Transverse colon (tissue), 4 donors: ENCODE measurements at regions not wholly inside any gene's neighbourhood (a gene's known extent, or its start where the extent isn't known, plus 50 kb on each side); places are given as distances from the start of the nearest gene placed in this dataset.
A peak's percentile ranks its signal among the peaks of the same experiment; 100 is the strongest.
"Not testable (repeated sequence)": the region's sequence is repeated elsewhere in the genome, so short reads cannot be mapped to it uniquely, and the experiment has no call there.

ENCODE experiments used
- DNase-seq: peaks from one replicate; pipeline ENCODE4 v3.0.0-alpha.2; 2019
- H3K27ac ChIP-seq, 4 donors: fragments of 200-600 bp; sonication (generic); 2 replicates each; pipeline ENCODE4 v1.5.1; 2016 to 2018; ENCODE audit warnings: inconsistent platforms in 4 of 4
- H3K27me3 ChIP-seq: fragments of 200-600 bp; sonication (generic); 2 replicates; pipeline ENCODE4 v1.5.1; 2017; ENCODE audit warnings: inconsistent platforms
- H3K36me3 ChIP-seq, 4 donors: fragments of 200-600 bp; sonication (generic); 2 replicates each; pipeline ENCODE4 v1.5.1; 2017 to 2019; ENCODE audit warnings: inconsistent platforms in 4 of 4
- H3K4me1 ChIP-seq, 4 donors: fragments of 200-600 bp; sonication (generic); 2 replicates each; pipeline ENCODE4 v1.5.1; 2017 to 2020; ENCODE audit warnings: inconsistent platforms in 4 of 4
- H3K4me3 ChIP-seq, 4 donors: fragments of 200-600 bp; sonication (generic); 1 replicate in 1 of 4; 2 replicates in 3 of 4; pipeline versions ENCODE4 v1.5.1 to v1.6.1; 2017 to 2019; ENCODE audit warnings: inconsistent platforms in 4 of 4
- H3K9me3 ChIP-seq, 2 donors: fragments of 200-600 bp; sonication (generic); 2 replicates each; pipeline ENCODE4 v1.5.1; 2017 to 2019; ENCODE audit warnings: inconsistent platforms in 2 of 2
- EP300 ChIP-seq: sonication (generic); formaldehyde crosslinking; IDR thresholded peaks from one replicate; pipeline ENCODE4 v1.6.1; 2017; ENCODE audit warnings: antibody characterized with exemption, low read depth
- POLR2A ChIP-seq: fragments of 450-650 bp; IDR thresholded peaks from one replicate; pipeline ENCODE4 v1.6.1; 2016; ENCODE audit warnings: antibody characterized with exemption, mild to moderate bottlenecking, moderate library complexity
- POLR2AphosphoS5 ChIP-seq, 3 donors: sonication (generic); formaldehyde crosslinking; IDR thresholded peaks; one replicate each; pipeline ENCODE4 v1.6.1; 2016; ENCODE audit warnings: antibody characterized with exemption in 3 of 3
- WGBS, 2 donors: methylation state at CpG; one replicate each; pipeline ENCODE4 v1.1.5; 2018; ENCODE audit warnings: low coverage in 1 of 2; 5-methylcytosine and 5-hydroxymethylcytosine counted together
- in situ Hi-C, 4 donors: fragments of 200-750 bp; cut with MboI; loops; one replicate each; pipeline versions ENCODE4 v1.15.0 to v1.15.1; 2017; ENCODE audit warnings: low sequenced_read_pairs in 3 of 4, low pct_ligation_motif_present in 1 of 4, low pct_unique_long_range_greater_than_20kb in 1 of 4
- intact Hi-C: fragments of 100-400 bp; cut with DNase I; formaldehyde crosslinking; loops from one replicate; pipeline ENCODE4 v1.15.1; 2023; ENCODE audit warnings: low total_unique reads
- TF ChIP-seq, protein P1 (sequence below), 5 experiments: fragments of 200-600 bp in 3 of 5; fragments of 450-650 bp in 2 of 5; sonication (generic) in 3 of 5; IDR thresholded peaks; 1 replicate in 2 of 5; 2 replicates in 3 of 5; pipeline ENCODE4 v1.5.1; 2016 to 2017; ENCODE audit warnings: antibody characterized with exemption in 5 of 5, inconsistent platforms in 3 of 5, mild to moderate bottlenecking in 2 of 5, moderate library complexity in 1 of 5

DNA sequence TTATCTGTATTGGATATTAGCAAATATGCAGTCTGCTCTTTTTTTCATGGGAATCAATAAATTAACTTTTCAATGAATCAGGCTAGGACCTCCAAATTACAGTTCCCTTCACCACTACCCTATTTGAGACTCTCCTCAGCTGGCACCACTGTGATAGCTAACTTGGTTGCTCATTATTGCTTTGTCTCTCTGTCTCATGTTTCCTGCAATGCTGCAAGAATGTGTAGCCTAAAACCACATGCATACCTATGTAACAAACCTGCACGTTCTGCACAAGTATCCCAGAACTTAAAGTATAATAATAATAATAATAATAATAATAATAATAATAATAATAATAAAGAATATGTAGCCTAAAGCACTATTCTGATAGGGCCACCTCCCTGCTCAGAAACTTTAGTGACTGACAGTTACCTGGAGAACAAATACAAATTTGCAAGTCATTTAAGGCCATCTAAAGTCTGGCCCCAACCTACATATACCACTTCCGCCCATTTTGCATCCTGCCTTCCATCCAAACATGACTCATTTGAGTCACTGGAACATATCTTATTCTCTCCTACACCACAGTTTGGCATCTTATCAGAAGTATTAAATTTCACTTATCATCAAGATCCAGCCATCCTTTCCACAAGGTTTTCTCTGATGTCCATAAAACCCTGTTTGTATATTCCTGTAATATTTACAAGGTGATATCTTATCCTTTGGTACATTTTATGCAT is 215.1 kb downstream of the LRRK2 start:
- H3K4me1 ChIP-seq, result no peaks in the 10 kb centered on the region
- H3K27me3 ChIP-seq, result no peaks in the 10 kb centered on the region
- DNase-seq, result no peak
- intact Hi-C loops, result no loop called here
- TF ChIP-seq POLR2AphosphoS5 (IDR thresholded peaks at IDR 0.05), result no peak
- TF ChIP-seq, protein P1, sequence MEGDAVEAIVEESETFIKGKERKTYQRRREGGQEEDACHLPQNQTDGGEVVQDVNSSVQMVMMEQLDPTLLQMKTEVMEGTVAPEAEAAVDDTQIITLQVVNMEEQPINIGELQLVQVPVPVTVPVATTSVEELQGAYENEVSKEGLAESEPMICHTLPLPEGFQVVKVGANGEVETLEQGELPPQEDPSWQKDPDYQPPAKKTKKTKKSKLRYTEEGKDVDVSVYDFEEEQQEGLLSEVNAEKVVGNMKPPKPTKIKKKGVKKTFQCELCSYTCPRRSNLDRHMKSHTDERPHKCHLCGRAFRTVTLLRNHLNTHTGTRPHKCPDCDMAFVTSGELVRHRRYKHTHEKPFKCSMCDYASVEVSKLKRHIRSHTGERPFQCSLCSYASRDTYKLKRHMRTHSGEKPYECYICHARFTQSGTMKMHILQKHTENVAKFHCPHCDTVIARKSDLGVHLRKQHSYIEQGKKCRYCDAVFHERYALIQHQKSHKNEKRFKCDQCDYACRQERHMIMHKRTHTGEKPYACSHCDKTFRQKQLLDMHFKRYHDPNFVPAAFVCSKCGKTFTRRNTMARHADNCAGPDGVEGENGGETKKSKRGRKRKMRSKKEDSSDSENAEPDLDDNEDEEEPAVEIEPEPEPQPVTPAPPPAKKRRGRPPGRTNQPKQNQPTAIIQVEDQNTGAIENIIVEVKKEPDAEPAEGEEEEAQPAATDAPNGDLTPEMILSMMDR (IDR thresholded peaks at IDR 0.05), result no peak
- TF ChIP-seq EP300, result no peak
- no peak for TF ChIP-seq POLR2A
- H3K27ac ChIP-seq, result no peak overlapping the region
- WGBS, 2 donors, result 52 to 72% methylated on average over 2 of the region's 2 CpGs
- in situ Hi-C loops, result no loop called here
- H3K4me3 ChIP-seq, result no peak overlapping the region
- no peaks in the 10 kb centered on the region for H3K9me3 ChIP-seq
- no peaks in the 10 kb centered on the region for H3K36me3 ChIP-seq

DNA sequence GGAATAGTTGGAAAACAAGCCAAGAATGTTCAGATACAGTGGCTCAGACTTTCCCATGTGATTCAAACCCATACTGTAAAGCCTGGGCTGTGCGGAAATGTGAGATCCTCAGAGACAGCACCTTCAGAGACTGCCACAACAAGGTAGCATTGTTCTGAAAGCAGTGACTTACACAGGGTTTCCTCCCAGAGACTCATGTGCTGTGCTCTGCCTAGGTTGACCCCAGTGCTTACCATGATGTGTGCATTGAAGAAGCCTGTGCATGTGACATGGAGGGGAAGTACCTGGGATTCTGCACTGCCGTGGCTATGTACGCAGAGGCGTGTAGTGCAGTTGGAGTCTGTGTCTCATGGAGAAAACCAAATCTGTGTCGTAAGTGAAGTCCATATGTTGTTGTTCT is 219.4 kb downstream of the LRRK2 start:
- Histone ChIP-seq H3K36me3 (no peaks in the 10 kb centered on the region), H3K4me1 (no peaks in the 10 kb centered on the region), H3K27ac (no peak overlapping the region), H3K9me3 (no peaks in the 10 kb centered on the region), H3K4me3 (no peak overlapping the region), H3K27me3 (no peaks in the 10 kb centered on the region)
- 73 to 74% methylated on average over 4 to 5 of the region's 5 CpGs for WGBS, 2 donors
- TF ChIP-seq EP300 (no peak), POLR2AphosphoS5 (IDR thresholded peaks at IDR 0.05) (no peak), POLR2A (no peak)
- TF ChIP-seq, protein P1 (IDR thresholded peaks at IDR 0.05), result no peak
- DNase-seq, result no peak
- intact Hi-C loops, result no loop called here
- in situ Hi-C loops, result no loop called here

DNA sequence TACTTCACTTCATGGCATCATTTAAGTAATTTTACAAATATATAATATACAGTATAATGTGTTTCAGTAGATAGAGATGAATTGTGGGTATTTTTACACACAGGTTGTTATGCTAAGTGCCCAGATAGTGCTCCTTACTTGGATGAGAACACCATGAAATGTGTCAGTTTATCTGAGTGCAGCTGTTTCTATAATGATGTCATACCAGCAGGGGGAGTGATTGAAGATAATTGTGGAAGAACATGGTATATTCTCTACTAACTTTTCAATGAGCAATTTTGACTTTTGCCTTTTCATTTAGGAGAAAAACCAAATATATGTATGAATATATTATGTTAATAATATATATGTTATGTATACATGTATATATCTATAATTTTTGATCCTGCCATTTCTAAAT is 221.6 kb downstream of the LRRK2 start:
- no peaks in the 10 kb centered on the region for H3K27me3 ChIP-seq
- TF ChIP-seq, protein P1 (IDR thresholded peaks at IDR 0.05), result peak in 1 of 5 experiments; percentile 22
- no peak for TF ChIP-seq EP300
- DNase-seq, result no peak
- no peaks in the 10 kb centered on the region for H3K9me3 ChIP-seq
- H3K4me1 ChIP-seq, result no peaks in the 10 kb centered on the region
- in situ Hi-C loops, result no loop called here
- H3K36me3 ChIP-seq, result no peaks in the 10 kb centered on the region
- no peak overlapping the region for H3K27ac ChIP-seq
- intact Hi-C loops, result no loop called here
- H3K4me3 ChIP-seq, result no peak overlapping the region

DNA sequence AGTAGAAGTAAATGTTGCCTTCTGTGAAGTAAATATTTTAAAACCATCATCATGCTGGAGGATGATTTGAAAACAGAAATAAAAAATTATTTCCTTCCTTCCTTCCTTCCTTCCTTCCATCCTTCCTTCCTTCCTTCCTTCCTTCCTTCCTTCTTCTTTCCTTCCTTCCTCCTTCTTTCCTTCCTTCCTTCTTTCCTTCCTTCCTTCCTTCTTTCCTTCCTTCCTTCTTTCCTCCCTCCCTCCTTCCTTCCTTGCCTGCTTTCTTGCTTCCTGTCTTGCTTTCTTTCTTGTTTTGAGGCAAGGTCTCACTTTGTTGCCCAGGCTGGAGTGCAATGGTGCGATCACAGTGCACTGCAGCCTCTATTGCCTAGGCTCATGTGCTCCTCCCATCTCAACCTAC is 223.7 kb downstream of the LRRK2 start:
- H3K27ac ChIP-seq, H3K9me3 ChIP-seq, H3K4me3 ChIP-seq, H3K36me3 ChIP-seq, in situ Hi-C loops, DNase-seq, intact Hi-C loops, H3K27me3 ChIP-seq, H3K4me1 ChIP-seq: not testable (repeated sequence)
- 87 to 89% methylated on average over 1 of the region's 1 CpG for whole genome bisulfite sequencing, 2 donors

DNA sequence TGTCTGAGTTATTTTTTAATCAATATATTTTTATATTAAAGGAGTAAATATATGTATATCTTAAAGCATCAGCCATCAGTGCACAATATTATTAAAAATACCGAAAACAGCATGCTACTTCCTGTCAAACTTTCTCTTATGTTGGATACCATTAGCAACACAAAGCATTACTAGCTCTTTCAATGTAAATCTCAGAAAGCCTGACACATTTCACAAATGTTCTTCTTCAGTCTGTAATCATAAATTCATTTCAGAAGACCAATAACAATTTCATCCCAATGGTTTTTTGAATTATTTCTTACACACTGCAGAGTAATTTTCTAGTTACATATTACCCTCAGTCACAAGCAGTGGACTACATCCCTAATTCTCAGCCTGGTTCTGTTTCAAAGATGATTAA is 226.9 kb downstream of the LRRK2 start:
- Histone ChIP-seq H3K27me3 (no peaks in the 10 kb centered on the region), H3K36me3 (no peaks in the 10 kb centered on the region), H3K4me3 (no peak overlapping the region), H3K4me1 (no peaks in the 10 kb centered on the region), H3K9me3 (no peaks in the 10 kb centered on the region), H3K27ac (no peak overlapping the region)
- intact Hi-C loops (no loop called here), in situ Hi-C loops (no loop called here)
- no peak for TF ChIP-seq EP300
- TF ChIP-seq POLR2A, result no peak
- TF ChIP-seq POLR2AphosphoS5 (IDR thresholded peaks at IDR 0.05), result no peak
- TF ChIP-seq, protein P1 (IDR thresholded peaks at IDR 0.05), result no peak
- DNase-seq, result no peak
- WGBS, 2 donors, result 98 to 100% methylated on average over 1 of the region's 1 CpG
